GM19351 (cell line): ENCODE measurements at regions not wholly inside any gene's neighbourhood (a gene's known extent, or its start where the extent isn't known, plus 50 kb on each side); places are given as distances from the start of the nearest gene placed in this dataset.
"Not testable (repeated sequence)": the region's sequence is repeated elsewhere in the genome, so short reads cannot be mapped to it uniquely, and the experiment has no call there.

Source experiments
- ATAC-seq: cut with Tn5 transposase; IDR thresholded peaks from one replicate; pipeline ENCODE4 v1.9.1; 2021; ENCODE audit warnings: mild to moderate bottlenecking, moderate library complexity; ENCODE audit not compliant: unreplicated experiment

GRCh38 chr1:38672692-38673091 is 186.9 kb downstream of the RRAGC start:
- no peak for ATAC-seq

- ATAC-seq: no peak
Observed at GRCh38 chr1:38671221-38671620, 188.4 kb downstream of the RRAGC start.

GRCh38 chr1:38670544-38671122 is 188.9 kb downstream of the RRAGC start:
- no peak for ATAC-seq

- no peak for ATAC-seq
Observed at GRCh38 chr1:38667626-38668025, 191.9 kb downstream of the RRAGC start.

- no peak for ATAC-seq
Observed at GRCh38 chr1:38662126-38662525, 197.4 kb downstream of the RRAGC start.

GRCh38 chr1:38658883-38659282 is 200.7 kb downstream of the RRAGC start:
- no peak for ATAC-seq

- ATAC-seq: no peak
Observed at GRCh38 chr1:38657873-38658272, 201.7 kb downstream of the RRAGC start.

- ATAC-seq: no peak
Observed at GRCh38 chr1:38657207-38657840, 202.2 kb downstream of the RRAGC start.

- ATAC-seq: no peak
Observed at GRCh38 chr1:38656726-38657125, 202.8 kb downstream of the RRAGC start.

- ATAC-seq: no peak
Observed at GRCh38 chr1:38652217-38652616, 207.4 kb downstream of the RRAGC start.

- no peak for ATAC-seq
Observed at GRCh38 chr1:38651669-38652068, 207.9 kb downstream of the RRAGC start.

GRCh38 chr1:38648417-38648816 is 211.2 kb downstream of the RRAGC start:
- no peak for ATAC-seq

- not testable (repeated sequence) for ATAC-seq
Observed at GRCh38 chr1:38647341-38647740, 212.2 kb downstream of the RRAGC start.

- no peak for ATAC-seq
Observed at GRCh38 chr1:38644092-38644491, 215.5 kb downstream of the RRAGC start.

- ATAC-seq: no peak
Observed at GRCh38 chr1:38641661-38642060, 217.9 kb downstream of the RRAGC start.

- no peak for ATAC-seq
Observed at GRCh38 chr1:38640371-38640770, 219.2 kb downstream of the RRAGC start.

- no peak for ATAC-seq
Observed at GRCh38 chr1:38628241-38628640, 231.3 kb downstream of the RRAGC start.

- no peak for ATAC-seq
Observed at GRCh38 chr1:38625939-38626338, 233.6 kb downstream of the RRAGC start.

GRCh38 chr1:38624336-38625039 is 235.1 kb downstream of the RRAGC start:
- ATAC-seq: no peak

GRCh38 chr1:38623529-38623928 is 236.0 kb downstream of the RRAGC start:
- no peak for ATAC-seq

GRCh38 chr1:38622197-38622596 is 237.4 kb downstream of the RRAGC start:
- no peak for ATAC-seq

GRCh38 chr1:38616846-38617245 is 242.7 kb downstream of the RRAGC start:
- ATAC-seq: no peak
